Hematopoietic multipotent progenitor cell treated with erythropoietin and hydrocortisone succinate and interleukin-3 and kit ligand, for 4 days (in vitro differentiated cells): ENCODE measurements at regions not wholly inside any gene's neighbourhood (a gene's known extent, or its start where the extent isn't known, plus 50 kb on each side); places are given as distances from the start of the nearest gene placed in this dataset.
"Not testable (repeated sequence)": the region's sequence is repeated elsewhere in the genome, so short reads cannot be mapped to it uniquely, and the experiment has no call there.

ENCODE experiments used
- DNase-seq: peaks from one replicate; pipeline ENCODE4 v3.0.0-alpha.2; 2015

DNA sequence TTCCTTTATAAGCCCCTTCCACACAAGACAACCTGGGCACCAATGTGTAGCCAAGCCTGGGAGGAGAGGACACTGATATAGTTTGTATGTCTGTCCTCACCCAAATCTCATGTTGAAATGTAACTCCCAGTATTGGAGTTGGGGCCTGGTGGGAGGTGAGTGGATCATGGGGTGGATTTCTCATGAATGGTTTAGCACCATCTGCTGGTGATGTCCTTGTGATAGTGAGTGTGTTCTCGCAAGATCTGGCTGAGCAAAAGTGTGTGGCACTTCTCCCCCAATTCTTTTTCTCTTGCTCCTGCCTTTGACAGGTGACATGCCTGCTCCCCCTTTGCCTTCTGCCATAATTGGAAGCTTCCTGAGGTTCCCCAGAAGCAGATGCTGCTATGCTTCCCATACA is 135.8 kb downstream of the USP31 start:
- peak; percentile 6 for DNase-seq

DNA sequence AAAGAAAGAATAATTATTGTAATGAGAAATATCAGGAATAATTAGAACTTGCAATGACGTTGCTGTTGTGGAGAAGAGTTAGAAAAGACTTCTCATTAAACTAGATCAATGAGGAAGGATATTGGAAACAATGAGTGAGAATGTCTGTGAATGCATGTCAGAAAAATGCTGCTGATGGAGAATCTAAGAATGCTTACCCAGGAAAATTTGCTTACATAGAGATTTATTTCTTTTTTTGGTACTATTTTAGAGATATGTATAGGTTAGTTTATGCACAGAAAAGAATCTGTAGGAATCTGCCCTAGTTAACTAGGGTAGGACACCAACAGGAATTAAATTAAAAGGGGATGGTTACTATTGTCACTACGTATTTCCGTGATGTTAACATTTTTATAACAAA is 140.2 kb downstream of the USP31 start:
- no peak for DNase-seq

DNA sequence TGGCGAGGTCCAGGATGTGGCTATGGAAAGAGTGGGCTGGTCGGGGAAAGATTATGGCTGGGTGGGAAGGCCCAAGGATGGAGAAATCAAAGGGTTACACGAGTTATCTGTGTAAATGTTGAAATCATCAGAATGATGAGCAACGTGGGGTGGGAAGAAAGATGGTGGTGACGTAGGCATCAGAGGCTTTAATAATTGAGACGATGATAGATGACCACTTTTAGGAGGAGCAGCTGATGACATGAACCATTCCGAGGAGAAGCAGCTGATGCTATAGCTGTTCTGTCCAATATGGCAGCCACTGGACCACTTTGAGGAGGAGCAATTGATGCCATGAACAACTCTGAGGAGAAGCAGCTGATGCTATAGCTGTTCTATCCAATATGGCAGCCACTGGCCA is 141.2 kb downstream of the USP31 start:
- no peak for DNase-seq

DNA sequence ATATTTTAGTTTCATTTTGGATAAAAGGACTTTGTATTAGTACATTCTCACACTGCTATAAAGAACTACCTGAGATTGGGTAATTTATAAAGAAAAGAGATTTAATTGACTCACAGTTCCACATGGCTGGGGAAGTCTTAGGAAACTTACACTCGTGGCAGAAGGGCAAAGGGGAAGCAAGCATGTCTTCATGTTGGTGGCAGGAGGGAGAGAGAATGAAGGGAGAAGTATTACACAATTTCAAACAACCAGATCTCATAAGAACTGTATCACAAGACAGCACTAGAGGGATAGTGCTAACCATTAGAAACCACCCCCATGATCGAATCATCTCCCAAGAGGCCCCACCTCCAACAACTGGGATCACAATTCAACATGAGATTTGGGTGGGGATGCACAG is 142.9 kb downstream of the USP31 start:
- DNase-seq: peak; percentile 2

DNA sequence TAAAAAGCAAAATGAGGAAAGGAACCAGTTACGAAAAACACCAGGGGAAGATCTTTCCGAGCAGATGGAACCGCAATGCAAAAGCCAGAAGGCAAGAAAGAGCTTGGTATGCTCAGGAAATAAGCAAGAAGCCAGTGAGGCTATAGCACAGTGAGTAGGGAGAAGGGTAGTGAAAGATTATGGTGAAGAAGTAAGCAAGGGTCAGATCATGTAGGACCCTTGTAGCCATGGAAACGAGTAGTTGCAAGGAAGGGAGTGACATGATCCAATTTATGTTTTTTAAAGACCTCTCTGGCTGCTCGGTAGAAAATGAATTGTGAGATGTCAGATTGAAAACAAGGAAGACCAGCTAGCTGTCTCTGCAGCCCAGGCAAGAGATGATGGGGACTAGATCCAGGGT is 143.3 kb downstream of the USP31 start:
- no peak for DNase-seq

DNA sequence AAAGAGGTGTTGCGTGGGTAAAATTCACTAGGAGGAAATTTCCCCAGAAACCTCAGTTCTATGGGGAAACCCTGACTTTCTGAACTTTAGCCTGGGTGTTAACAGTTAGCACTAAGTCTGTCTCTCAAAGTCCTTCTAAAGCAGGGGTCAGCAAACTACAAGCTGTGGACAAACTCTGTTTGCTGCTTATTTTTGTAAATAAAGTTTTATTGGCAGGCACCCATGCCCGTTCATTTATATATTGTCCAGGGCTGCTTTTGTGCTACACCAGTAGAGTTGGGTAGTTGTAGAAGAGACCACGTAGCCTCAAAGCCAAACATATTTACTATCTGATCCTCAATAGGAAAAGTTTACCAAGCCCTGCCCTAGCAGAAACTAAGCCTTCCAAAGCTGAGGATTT is 159.7 kb downstream of the USP31 start:
- DNase-seq: no peak

DNA sequence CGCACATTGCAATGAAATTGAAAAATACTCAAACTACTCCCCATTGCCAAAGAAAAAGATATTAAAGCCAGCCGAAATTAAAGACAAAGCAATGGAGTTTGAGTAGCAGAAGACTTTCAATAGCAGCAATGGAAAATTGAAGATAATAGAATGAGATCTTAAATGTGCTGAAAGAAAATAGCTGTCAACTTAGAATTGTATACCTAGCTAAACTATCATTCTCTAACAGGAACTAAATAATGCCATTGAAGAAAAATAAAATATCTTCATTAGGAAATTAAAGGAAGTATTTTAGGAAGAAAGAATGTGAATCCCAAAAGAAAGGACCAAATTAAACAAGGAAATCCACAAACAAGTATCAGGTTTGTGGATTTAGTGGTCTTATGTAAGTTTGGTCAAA is 165.6 kb downstream of the USP31 start:
- DNase-seq: no peak

DNA sequence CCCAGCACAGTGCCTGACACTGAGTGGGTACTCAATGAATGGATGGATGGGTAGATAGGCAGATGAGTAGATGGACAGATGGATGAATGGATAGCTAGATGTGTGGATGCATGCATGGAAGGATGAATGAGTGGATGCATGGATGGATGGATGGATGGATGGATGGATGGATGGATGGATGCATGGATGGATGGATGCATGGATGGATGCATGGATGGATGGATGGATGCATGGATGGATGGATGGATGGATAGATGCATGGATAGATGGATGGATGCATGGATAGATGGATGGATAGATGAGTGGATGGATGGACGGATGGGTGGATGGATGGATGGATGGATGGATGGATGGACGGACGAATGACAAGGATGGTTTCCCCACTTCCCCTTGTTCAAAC is 166.6 kb downstream of the HS3ST2 start:
- DNase-seq: not testable (repeated sequence)

DNA sequence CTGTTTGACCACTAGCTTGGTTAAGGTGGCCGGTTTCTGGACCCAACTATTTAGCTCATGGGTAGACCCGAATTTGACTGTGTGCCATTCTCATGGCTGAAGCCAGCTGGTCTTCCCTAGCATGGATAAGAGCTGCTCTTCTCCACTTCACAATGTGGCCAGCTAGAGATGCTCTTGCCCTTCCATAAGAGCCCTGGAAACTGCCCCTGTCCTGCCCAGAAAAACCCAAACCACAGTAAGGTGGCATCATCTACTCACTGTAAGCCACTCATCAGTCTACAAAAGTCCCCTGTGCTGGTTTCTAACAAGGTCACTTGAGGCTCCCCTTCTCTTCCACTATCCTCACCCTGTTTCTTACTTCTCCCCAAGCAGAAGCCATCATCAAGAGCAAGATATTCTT is 165.1 kb downstream of the HS3ST2 start:
- no peak for DNase-seq

DNA sequence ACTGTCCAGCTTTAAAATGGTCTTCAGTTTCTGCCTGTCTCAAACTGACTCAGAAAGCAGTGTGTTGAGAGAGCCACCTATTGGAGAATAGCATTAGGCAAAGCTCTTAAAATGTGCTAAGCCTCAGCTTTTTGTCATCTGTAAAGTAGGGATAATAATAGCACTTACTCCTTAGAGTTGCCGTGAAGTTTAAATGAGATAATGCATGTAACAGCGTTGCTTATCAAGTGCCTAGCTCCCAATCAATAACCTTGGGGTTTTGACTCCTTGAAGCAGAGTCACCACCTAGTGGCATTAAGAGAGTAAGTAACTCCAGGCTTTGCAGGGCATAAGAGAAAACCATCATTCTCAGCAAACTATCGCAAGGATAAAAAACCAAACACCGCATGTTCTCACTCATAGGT is 163.3 kb downstream of the HS3ST2 start:
- DNase-seq: peak; percentile 26

DNA sequence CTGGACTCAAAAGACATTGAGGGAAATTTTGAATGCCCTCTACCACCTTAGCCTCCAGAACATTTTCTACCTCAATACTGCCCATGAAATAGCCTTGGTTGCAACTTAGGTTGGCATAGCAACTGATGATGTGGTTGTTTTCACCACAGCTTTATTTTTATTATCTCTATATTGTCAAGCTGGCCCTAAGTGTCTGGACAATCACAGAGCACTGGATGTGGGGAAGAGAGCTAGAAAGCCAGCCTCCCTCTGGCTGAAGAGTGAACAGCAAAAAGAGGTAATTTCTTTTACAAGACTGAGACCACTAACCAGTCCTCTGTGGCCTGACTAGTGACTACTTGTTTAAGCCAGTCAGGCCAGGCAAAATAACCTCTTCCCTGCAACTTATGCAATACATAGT is 159.6 kb downstream of the HS3ST2 start:
- no peak for DNase-seq

DNA sequence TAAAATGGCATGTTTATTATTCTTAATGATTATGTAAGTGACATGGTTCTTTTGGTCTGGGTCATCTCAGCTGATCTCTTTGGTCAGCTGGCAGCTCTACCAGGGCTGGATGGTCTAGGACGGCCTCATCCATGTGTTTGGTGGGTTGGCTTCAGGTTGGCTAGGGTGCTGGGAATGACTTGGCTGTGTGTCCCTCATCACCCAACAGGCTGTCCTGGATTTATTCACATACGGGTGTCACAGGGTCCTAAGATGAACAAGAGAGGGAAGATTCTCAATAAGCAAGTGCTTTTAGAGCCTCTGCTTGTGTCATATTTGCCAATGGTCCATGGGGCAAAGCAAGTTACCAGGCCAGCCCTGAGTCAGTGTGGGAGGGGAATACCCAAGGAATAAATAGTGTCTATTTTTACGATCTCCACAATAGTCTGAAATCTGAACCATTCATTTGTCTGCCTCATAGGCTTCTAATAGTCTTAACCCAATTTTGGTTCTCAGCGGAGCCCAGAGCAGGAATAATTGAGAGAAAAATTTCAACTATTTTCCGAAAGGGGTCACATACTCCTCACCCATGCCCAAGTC is 157.5 kb downstream of the HS3ST2 start:
- DNase-seq: no peak

DNA sequence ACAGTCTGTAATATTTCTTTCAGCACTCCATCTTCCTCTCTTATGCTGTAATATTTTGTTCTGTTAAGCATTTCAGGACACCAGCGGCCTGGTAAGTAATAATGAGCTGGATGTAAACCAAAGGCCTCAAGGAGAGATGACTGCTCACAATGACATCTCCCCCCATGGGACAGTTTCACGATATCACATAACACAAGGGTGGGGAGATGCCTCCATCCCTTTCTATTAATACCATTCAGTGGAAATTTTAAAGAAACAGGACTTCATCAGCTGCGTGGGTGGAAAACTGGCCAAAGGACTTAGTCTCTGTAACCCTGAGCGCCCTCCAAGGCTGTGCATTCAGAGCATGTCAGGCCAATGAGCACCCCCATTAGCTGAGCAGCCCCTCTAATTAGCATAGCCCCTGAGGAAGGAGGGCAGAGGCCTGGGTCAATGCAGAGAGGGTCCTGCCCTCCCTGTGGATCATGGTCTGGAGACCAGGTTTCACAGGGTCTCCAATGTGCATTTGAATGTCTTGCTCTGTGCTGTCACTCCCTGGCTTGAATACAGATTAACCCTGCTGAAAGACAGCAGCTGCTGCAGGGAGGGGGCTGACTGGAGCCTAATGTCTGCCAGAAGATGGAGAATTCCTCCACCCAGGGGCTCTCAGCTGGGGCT is 156.4 kb downstream of the HS3ST2 start:
- DNase-seq: no peak

DNA sequence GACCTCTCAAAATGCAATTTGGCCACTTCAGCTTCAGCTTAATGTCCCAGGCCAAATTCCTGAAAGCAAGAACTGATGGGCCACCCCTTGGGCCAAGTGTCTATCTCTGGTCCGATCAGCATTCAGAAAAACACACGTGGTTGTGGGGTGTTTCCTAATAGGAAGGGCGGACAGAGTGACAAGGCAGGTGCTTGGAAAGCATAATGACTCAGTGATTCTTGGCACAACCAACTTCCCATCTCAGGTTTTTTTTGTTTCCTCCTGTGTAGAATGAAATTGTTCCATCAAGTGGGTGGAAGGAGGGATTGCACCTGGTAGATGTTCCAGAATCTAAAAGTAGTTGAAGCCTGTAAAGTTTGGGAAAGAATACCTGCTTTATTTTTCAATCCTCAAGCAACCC is 155.6 kb downstream of the HS3ST2 start:
- DNase-seq: no peak

DNA sequence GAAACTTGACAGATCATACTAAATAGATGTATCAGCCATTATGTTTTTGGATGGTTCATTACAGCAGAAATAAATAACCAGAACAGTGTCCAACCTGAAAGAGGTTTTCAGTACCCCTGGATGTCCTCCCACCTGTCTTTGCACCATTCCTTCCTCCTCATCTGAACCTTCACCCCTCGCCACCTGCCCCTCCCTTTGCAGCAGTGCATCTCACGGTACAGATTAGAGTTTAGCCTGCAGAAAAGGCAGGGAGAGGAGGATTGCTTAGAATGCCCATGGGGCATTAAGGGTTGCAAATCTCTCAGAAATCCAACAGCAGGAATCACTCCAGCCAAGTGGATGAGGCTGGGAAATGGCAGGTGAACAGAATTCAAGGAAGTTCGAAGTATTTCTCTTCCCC is 155.0 kb downstream of the HS3ST2 start:
- no peak for DNase-seq

DNA sequence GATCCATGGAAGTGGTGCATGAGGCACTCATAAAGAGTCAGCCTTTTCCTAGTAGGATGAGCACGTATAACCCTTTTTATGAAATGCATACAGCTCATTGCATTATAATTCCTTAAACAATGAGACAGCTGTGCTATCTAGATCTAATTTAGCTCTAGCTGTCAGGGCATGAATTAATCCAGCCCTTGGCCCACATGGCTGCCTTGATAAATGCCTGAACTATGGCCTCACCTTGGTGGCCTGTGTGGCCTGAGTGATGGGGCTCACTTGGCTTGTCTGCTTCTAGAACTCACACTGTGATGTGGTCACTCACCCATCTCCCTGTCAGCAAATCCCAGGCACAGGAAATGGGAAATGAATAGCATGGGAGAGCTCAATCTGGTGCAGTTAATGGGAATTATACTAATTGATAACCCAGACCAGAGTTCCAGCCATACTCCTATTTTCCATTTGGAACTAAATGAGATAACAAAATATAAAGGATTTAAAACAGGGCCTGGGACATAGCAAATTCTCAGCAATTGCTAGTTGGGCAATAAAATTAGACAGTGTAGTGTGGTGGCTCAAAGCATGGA is 153.6 kb downstream of the HS3ST2 start:
- no peak for DNase-seq
